CD4-positive, alpha-beta T cell treated with Interleukin-4 for 4 hours (primary cell): ENCODE measurements at regions not wholly inside any gene's neighbourhood (a gene's known extent, or its start where the extent isn't known, plus 50 kb on each side); places are given as distances from the start of the nearest gene placed in this dataset.
A peak's percentile ranks its signal among the peaks of the same experiment; 100 is the strongest.
"Not testable (repeated sequence)": the region's sequence is repeated elsewhere in the genome, so short reads cannot be mapped to it uniquely, and the experiment has no call there.

Source experiments
- DNase-seq: peaks from one replicate; pipeline ENCODE4 v3.0.0-alpha.2; 2020

DNA sequence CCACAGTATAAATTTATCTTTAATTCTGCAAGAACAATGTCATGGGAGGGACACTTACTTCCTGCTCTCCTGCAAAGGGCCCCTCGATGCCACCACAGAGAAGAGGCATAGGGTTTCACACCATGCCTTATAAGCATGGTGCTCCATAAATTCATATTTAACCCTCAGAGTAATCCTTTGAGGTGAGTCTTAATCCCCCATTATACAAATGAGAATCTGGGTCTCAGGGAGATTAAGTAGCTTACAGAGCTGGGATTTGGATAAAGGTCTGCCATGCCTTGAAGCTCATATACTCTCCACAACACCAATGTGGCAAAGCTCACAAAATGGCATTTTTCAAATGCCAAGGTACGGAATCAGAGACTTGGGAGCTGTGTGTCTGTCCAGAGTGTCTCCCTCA lies 268.5 kb upstream of the CCL2 start:
- no peak for DNase-seq

DNA sequence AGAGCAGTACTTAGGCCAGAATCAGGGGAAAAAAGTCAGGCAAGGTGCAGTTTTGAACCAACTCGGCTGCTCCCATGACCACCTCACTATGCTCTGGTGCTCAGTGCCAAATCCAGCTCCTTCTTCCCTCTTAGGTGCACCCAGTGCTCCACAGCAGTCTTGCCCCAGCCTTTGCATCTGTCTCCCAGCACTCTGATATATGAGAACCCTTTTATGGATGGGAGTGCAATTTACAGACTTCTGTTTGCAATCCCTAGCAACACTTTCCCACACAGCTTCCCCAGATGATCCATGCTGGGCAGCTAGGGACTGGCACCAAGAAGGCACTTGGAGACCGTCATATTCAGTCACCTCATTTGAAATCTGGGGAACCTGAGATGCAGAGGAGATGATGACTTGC lies 267.9 kb upstream of the CCL2 start:
- no peak for DNase-seq

DNA sequence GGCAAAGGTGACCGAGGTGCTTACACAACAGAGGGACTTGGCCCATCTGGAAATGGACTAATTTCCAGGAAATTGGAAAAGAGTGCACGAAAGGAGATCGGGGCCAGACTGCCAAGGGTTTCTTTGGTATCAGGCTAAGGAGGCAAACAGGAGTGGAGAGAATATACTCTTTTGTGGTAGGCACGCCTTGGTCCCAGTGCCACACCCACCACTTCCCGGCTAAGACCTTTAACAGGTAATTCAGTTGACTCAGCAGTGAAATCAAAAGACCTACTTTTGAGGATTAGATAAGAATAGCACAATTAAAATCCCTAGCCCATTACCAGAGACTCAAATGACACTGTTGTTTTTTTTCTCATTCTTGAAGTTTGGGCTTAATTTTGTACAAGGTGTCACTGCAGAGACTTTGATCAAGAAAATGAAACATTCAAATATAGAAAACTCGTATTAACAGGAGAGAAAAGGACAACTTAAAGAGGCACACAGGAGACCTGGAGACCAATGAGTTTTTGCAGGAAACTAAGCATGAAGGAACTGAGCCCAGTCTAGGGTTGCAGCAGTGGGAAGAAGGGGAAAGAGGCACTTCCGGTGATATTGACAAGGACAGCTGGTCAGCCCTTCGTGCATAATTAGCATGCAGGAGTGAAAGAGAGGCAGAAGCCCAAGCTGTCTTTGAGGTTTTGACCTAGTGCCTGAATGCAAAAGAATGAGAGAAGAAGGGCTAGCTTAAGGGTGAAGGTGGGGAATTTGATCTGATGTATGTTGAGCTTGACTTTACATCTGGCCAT lies 265.5 kb upstream of the CCL2 start:
- no peak for DNase-seq

DNA sequence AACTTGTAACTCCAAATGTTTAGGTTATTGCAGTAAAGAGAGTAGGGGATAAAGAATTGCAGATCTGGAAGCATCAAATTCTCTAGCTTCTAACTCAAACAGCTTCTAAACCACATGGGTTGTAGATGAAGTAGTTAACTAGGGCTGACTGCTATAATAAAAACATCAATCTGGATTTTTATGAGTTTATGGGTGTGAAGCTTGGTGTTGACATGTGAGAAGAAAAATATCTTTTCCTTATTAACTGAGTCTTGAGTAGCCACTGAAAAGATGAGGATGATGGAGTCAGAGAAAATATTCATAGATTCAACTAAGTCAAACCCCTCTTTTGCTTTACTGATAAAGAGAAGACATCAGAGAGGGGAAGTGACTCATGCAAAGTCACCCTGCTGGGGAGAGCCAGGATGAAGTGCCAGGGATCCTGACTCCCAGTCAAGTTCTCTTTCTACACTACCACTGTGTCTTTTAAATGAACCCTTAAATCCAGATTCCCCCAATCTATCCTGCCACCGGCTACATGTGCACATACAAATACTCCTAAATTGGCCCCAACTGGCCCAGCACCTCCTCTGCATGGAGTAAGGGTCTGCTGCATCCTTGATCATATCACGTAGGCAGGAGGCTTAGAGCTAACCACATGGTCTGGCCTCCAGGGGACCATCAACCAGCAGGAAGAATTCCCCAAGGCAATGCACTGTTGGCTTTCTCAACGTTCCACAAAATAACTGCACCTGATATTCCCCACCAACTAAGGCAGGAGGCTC lies 264.0 kb upstream of the CCL2 start:
- DNase-seq, result no peak

DNA sequence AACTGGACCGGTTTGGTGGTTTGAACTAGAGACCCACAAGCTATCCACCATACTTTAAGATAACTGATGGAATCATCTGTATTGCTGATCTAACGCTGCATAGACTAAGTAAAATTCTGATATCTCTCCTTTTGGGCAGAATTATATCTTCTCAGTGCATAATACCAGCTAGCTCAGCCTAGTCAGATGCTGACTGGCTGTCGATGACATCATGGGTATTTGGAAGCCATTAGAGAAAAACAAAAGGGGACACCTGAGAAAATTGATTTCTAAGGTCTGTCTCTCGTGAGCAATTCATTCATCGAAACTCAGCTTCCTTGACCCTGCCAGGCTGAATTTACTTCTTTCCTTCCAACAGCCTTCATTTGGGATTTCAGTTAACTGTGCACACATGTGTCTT lies 263.0 kb upstream of the CCL2 start:
- no peak for DNase-seq

DNA sequence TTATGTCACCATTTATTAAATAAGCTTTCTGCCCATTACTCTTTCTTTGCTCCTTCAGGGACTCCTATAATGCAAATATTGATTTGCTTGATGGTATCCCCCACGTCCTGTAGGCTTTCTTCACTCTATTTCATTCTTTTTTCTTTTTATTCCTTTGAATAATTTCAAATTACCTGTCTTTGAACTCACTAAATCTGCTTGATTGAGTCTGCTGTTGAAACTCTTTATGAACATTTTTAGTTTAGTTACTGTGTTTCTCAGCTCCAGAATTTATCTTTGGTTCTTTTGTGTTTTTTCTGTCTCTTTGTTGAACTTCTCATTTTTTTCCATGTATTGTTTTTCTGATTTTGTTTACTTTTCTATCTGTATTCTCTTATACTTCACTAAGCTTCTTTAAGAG lies 254.4 kb upstream of the CCL2 start:
- DNase-seq, result no peak

DNA sequence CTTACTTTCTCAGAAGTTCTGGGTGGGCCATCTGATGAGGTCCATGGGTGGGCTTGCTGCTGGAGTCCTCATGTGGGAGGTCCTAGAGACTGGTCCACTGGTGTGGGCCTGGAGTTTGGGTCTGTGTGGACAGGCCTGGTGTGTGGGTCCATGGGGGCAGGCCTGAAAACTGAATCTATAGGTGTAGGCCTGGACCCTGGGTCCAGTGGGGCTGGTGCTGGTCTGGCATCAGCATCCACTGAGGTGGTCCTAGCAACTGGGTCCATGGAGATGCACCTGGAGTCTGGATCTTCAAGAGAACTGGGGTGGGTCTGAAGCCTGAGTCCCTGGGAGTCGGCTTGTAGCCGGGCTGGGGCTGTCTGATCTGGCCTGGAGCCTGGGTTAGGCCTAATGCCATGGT lies 253.8 kb upstream of the CCL2 start:
- no peak for DNase-seq

DNA sequence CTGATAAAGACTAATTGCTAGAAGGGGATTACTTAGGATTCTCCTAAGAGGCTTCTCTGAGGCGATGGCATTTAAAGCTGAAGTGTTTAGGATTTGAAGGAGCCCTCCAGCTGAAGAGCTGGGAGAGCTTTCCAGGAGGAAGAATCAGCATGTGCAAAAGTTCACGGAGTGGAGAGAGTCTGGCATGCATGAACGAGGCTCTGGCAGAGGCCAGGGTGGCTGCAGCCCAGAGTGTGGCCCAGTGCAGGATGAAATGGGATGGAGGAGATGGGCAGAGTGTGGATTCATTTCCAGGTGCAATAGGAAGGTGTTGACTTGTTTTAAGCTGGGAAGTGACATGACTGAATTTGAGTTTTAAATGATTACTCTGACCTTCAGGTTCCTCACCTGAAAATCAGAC lies 249.0 kb upstream of the CCL2 start:
- no peak for DNase-seq

DNA sequence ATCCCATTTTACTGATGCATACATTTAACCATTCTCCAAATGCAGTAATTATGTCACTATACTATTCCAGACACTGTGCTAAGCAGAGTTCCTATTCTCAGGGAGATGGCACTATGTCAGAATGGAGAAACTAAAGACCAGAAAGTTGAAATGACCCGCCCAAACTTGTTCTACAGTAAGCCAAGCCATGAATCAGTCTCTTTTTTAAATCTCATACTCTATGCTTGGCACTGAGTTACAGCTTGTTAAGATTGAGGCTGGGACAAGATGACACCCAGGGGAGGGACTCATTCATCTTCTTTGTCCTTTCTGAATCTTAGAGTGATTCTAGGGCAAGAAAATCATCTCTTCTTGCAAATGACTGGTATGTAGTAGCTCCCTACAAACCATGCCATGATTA lies 247.0 kb upstream of the CCL2 start:
- DNase-seq, result no peak

DNA sequence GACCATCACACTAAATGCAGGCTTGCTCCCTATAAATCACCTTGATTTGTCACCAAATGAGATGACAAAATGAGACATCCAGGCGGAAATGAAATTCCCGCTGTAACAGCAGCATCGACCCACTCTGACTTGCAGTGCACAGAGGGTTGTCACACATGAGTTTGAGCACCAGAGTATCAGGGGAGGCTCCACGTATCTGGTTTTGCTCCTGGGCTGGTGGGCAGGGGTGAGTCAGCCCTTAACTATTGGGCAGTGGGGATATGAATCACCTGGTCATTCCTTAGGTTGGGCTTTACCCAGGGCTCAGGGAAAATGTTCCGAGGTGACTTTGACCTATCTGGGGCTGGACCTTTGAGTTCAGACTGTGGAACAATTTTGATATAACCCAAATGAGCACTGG lies 245.2 kb upstream of the CCL2 start:
- no peak for DNase-seq

DNA sequence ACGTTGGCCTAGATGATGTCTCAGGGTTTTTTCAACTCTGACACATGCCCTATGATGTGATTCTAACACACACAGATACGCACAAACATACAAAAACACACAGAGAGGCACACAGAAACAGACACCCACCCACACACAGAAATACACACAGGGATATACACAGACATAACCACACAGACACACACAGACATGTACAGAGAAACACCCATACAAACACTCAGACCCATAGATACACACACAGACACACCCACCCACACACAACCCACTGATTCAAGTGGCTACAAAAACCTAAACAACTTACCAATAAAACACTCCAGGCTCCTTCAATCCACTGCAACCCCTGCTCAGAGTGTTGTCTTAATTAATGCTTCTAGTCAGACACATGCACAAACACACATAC lies 244.6 kb upstream of the CCL2 start:
- DNase-seq, result no peak

DNA sequence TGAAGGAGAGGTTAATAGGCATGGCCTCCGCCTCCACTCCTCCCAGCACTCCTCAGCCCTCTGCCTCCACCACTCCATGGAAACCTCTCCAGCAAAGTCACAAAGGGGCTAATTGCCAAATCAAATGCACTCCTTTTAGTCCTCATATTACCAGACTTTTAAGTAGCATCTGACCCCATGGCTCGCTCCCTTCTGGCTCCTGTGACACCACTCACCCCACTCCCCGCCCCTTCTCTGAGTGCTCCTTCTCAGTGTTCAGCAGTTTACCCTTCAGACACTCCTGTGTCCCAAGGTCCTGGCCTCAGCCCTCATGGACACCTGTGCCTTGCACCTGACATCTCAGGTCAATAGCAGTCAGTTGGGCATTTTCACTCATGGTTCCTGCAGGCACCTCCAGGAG lies 243.5 kb upstream of the CCL2 start:
- no peak for DNase-seq

DNA sequence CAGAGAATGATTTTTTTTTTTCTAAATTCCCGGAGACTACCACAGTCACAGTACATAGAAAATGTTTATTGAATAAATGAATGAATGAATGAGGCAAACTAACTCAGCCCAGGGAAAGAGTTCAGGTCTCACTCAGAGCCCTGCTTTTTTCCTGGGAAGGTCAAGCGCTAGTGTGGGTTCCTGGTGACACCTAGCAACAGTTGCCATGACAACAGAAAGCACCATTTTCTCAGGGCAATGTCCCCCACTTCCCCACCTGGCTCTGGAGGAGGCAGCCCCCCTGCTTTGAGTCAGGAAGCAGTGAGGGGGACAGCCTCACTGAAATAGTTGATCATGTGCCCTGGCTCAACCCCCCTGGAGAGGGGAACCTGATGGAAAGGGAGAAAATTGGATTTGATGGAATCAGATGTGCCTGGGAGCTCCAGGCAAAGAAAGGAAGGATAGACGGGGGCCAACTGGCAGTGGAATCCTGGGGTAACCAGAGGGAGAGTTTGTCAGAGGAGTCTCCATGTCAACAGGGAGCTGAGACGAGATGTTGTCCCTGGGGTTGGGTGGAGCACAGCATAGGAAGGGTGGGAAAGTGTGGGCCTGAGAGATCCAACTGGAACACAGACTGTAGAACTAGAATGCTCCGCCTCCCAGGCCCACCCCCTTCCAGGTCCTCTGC lies 242.2 kb upstream of the CCL2 start:
- DNase-seq, result no peak

DNA sequence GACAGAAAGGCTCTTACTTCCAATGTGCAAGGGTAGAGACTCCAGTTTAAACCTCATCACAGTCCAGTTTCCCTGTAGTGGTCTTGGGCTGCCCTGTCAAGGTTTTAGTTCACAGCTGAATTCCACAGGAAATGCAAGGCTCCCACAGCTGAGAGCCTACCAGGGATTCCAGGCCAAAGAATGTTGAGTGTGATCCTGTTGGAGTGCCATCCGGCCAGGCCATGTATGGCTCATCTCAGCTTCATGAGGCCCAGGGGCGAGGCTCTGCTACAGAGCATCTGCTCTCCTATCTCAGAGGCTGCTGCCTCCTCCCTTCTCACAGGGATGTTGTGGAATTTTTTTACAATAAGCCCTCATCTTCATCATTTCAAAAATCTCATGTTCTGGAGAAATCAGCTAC lies 239.8 kb upstream of the CCL2 start:
- no peak for DNase-seq

DNA sequence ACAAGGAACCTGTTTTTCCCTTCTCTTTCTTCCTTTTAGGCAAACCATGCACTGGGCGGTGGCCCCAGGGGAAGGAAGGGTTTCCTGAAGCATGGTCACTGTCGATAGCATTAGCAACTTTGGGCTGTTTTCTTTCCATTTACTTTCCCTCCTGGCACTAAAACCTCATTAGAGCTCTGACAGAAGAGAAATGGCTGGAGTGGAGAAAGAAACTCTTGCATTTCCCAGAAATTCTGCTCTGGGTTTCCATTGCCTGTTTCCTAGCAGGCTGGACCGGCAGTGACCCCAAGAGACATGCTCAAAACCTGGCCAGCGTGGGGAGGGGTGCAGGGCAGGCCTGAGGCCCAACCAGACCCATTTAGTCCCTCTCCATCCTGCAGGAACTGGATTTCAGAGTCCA lies 230.7 kb upstream of the CCL2 start:
- no peak for DNase-seq

DNA sequence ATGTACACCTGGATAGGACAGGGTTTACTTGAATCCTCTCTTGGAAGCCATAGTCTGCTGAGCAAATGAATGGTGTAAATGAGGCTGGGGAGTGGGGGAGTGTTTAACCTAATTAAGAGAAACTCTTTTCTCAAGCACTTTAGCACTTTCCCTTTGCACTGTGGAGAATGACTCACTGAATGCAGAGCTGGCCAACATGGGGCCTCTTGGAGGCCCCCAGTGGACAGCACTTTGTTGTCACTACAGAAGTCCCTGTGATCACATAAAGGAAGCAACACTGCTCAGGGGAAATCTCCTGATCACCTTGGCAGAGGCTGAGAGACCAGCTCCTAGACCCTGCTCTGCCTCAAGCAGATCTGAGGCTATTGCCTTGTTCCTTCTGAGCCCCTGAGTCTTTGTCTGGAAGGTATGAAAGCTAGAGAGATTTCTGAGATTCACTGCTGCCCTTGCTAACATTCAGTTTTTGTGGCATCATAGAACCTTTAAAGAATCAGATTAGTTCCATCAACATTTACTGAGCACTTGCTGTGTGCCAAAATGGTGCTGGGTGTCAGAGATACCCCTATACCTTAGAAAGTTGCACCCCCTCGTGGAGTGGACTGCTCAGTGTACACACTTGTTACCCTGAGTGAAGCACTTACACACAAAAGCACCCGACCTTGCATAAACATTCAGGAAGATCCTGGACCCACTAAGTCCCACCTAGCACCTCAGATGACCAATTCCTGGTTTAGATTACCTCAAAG lies 230.1 kb upstream of the CCL2 start:
- DNase-seq, result no peak

DNA sequence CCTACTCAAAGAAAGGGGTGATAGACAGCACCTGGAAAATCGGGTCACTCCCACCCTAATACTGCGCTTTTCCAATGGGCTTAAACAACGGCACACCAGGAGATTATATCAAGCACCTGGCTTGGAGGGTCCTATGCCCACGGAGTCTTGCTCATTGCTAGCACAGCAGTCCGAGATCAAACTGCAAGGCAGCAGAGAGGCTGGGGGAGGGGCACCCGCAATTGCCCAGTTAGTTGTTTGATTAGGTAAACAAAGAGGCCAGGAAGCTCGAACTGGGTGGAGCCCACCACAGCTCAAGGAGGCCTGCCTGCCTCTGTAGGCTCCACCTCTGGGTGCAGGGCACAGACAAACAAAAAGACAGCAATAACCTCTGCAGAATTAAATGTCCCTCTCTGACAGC lies 224.5 kb upstream of the CCL2 start:
- DNase-seq, result not testable (repeated sequence)

DNA sequence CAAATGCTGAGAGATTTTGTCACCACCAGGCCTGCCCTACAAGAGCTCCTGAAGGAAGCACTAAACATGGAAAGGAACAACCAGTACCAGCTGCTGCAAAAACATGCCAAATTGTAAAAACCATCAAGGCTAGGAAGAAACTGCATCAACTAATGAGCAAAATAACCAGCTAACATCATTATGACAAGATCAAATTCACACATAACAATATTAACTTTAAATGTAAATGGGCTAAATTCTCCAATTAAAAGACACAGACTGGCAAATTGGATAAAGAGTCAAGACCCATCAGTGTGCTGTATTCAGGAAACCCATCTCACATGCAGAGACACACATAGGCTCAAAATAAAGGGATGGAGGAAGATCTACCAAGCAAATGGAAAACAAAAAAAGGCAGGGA lies 222.8 kb upstream of the CCL2 start:
- DNase-seq, result not testable (repeated sequence)

DNA sequence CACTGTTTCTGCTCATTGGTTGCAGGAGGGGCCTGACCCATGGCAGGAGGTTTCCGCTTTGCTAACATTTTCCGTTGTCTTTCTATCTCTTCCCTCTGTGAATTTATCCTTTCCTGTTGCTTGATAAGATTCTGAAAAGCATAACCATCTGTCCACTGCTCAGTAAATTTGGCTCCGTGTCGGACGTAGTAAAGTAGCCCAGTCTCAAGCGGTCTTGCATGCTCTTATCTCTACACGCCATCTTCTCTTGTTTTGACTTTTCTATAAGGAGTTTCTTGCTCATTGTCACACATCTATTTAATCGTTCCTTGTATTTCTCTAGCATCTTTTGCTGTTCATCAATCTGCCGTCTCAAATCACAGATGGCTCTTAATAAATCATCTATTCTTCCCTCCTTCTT lies 216.3 kb upstream of the CCL2 start:
- not testable (repeated sequence) for DNase-seq

DNA sequence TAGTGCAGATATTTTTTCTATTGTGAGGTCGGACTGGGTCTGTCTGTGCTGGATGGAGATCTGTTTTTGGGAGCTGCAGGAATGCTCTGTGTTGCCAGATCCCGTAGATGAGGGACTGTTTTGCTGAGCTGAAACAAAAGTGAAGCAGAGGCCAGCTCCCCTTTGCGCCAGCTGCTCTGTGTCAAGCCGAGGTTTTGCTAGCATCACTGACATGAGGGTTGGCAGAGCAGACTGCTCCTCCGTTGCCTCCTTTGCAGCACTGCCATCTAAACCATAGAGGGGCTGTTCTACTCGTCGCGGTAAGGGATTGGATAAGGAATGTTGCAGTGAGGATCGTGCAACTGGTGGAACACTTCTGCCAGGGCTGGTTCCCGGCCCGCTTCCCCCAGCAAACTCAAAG lies 215.9 kb upstream of the CCL2 start:
- not testable (repeated sequence) for DNase-seq

DNA sequence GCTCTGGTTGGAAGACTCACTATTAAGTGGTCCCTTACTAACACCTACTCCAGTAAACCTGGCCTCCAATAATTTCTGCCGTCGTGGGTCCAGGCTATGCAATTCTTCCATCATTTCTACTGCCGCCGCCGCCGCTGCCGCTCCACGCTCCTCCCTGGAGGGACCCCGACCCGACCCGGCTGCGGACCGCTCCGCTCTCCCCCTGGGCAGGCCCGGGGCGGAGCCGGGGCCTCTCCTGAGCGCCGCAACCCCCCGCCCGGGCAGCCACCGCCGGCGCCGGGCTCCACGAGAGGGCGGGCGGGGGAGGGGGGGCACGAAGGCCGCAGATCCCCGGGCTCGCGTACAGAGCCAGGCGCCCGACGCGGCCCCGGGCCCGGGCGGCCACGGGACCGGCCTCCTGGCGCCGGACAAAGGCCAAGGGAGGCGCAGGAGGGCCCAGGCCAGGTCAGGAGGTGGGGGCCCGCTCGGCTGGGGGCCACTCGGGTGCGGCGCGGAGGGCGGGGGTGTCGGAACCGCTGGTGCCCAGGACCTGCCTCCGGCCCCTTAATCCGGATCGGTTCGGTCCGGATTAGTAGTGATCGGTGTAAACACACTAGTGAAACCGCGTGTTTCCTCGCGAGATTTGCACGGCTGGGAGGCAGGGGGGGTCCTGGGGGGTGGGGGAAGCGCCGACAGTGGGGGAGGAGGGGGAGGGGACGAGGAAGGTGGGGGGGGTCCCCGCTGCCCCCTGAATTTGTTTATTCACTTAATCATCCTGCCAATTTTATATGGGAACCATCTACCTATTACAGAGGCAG lies 215.1 kb upstream of the CCL2 start:
- DNase-seq, result peak; percentile 51

DNA sequence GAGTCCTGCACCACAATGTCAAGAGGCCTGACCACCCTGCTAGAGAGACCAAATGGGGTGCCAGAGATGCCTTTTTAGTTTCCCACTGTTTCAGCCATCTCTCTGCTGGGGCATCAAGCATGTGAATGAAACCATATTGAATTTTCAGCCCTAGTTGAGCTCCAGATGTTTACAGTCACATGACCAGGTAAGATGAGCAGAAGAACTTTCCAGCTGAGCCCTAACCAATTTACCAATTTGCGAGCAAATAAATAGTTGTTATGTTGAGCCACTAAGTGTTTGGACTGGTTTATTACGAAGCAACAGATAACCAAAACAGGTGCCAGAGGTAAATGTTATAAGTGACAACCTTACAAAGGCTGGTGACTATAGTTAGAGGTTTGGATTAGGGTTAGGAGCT lies 209.1 kb upstream of the CCL2 start:
- no peak for DNase-seq

DNA sequence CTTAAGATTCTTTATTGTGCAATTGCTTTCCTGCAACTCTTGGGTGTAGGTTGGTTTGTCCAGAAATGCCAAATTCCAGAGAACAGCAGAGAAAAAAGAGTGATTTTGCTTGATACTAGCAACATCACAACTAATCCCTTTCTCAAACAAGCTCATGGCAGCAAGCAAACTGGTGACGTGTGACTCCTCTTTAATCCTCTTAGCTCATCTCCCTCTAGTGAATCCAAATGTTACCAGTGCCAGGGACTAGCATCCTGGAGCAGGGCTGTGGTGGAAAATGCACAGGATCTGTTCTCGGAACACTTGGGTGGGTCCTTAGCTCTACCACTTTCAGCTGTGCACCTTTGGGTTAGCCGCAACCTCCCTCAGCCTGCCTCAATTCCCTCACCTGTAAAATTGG lies 204.0 kb upstream of the CCL2 start:
- no peak for DNase-seq
